HEK293 (cell line): ENCODE measurements at regions not wholly inside any gene's neighbourhood (a gene's known extent, or its start where the extent isn't known, plus 50 kb on each side); places are given as distances from the start of the nearest gene placed in this dataset.

ENCODE experiments used
- ELK4 ChIP-seq: IDR thresholded peaks from 2 replicates; pipeline ENCODE4 v1.6.1; 2011; ENCODE audit warnings: mild to moderate bottlenecking, low read depth, low read length, borderline replicate concordance
- PRDM4 ChIP-seq: fragments of 450-650 bp; formaldehyde crosslinking; IDR thresholded peaks from 2 replicates; pipeline ENCODE4 v1.5.1; 2017; ENCODE audit warnings: missing biosample characterization, missing genetic modification characterization
- ZNF169 ChIP-seq: fragments of 450-650 bp; formaldehyde crosslinking; IDR thresholded peaks from 2 replicates; pipeline ENCODE4 v1.5.1; 2016; ENCODE audit warnings: missing biosample characterization, missing genetic modification characterization
- ZNF24 ChIP-seq: fragments of 450-650 bp; formaldehyde crosslinking; IDR thresholded peaks from 2 replicates; pipeline ENCODE4 v1.5.1; 2016; ENCODE audit warnings: missing biosample characterization, missing genetic modification characterization
- ZNF335 ChIP-seq: fragments of 450-650 bp; formaldehyde crosslinking; conservative IDR thresholded peaks from 2 replicates; pipeline ENCODE4 v1.5.1; 2016; ENCODE audit warnings: missing biosample characterization, missing genetic modification characterization
- ZNF416 ChIP-seq: fragments of 450-650 bp; formaldehyde crosslinking; IDR thresholded peaks from 2 replicates; pipeline ENCODE4 v1.5.1; 2016; ENCODE audit warnings: missing biosample characterization, missing genetic modification characterization
- ZSCAN5A ChIP-seq: fragments of 450-650 bp; formaldehyde crosslinking; IDR thresholded peaks from 2 replicates; pipeline ENCODE4 v1.5.1; 2016; ENCODE audit warnings: missing biosample characterization, missing genetic modification characterization
- TF ChIP-seq, protein P1 (sequence below): fragments of 450-650 bp; formaldehyde crosslinking; IDR thresholded peaks from 2 replicates; pipeline ENCODE4 v1.5.1; 2016; ENCODE audit warnings: missing biosample characterization, missing genetic modification characterization
- TF ChIP-seq, protein P2 (sequence below): fragments of 450-650 bp; formaldehyde crosslinking; IDR thresholded peaks from 2 replicates; pipeline ENCODE4 v1.5.1; 2017; ENCODE audit warnings: missing biosample characterization, missing genetic modification characterization
- TF ChIP-seq, protein P3 (sequence below): fragments of 450-650 bp; formaldehyde crosslinking; IDR thresholded peaks from 2 replicates; pipeline ENCODE4 v1.5.1; 2017; ENCODE audit warnings: missing biosample characterization, mild to moderate bottlenecking, missing genetic modification characterization, moderate library complexity
- TF ChIP-seq, protein P4 (sequence below): fragments of 450-650 bp; formaldehyde crosslinking; IDR thresholded peaks from 2 replicates; pipeline ENCODE4 v1.5.1; 2016; ENCODE audit warnings: missing biosample characterization, missing genetic modification characterization

DNA sequence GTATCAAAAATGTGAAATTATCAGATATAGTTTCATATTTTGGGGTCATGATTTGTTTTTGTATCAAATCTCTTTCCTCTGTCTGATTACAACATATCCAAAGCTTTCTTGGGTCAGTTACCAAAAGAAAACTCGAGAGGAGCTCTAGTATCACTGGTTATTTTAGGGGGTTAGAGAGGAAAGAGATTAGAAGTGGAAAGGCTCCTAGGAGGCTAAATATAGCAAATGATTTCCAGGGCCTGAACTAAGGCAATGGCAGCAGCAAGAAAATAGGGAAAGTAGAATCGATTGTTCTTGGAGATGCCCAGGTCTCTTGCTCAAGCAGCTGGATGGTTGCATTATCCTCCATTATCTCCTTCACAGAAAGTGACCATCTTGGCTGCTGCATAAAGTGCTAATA lies 72.9 kb downstream of the NHLRC3 start:
- no peak for TF ChIP-seq ZNF24
- TF ChIP-seq ELK4, result no peak
- TF ChIP-seq ZNF416, result no peak
- no peak for TF ChIP-seq ZNF169 (tag by site-specific recombination)
- TF ChIP-seq, protein P1, sequence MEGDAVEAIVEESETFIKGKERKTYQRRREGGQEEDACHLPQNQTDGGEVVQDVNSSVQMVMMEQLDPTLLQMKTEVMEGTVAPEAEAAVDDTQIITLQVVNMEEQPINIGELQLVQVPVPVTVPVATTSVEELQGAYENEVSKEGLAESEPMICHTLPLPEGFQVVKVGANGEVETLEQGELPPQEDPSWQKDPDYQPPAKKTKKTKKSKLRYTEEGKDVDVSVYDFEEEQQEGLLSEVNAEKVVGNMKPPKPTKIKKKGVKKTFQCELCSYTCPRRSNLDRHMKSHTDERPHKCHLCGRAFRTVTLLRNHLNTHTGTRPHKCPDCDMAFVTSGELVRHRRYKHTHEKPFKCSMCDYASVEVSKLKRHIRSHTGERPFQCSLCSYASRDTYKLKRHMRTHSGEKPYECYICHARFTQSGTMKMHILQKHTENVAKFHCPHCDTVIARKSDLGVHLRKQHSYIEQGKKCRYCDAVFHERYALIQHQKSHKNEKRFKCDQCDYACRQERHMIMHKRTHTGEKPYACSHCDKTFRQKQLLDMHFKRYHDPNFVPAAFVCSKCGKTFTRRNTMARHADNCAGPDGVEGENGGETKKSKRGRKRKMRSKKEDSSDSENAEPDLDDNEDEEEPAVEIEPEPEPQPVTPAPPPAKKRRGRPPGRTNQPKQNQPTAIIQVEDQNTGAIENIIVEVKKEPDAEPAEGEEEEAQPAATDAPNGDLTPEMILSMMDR (tag by site-specific recombination), result no peak
- TF ChIP-seq PRDM4, result no peak
- TF ChIP-seq, protein P2, sequence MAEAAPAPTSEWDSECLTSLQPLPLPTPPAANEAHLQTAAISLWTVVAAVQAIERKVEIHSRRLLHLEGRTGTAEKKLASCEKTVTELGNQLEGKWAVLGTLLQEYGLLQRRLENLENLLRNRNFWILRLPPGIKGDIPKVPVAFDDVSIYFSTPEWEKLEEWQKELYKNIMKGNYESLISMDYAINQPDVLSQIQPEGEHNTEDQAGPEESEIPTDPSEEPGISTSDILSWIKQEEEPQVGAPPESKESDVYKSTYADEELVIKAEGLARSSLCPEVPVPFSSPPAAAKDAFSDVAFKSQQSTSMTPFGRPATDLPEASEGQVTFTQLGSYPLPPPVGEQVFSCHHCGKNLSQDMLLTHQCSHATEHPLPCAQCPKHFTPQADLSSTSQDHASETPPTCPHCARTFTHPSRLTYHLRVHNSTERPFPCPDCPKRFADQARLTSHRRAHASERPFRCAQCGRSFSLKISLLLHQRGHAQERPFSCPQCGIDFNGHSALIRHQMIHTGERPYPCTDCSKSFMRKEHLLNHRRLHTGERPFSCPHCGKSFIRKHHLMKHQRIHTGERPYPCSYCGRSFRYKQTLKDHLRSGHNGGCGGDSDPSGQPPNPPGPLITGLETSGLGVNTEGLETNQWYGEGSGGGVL, result no peak
- TF ChIP-seq ZSCAN5A (tag by site-specific recombination), result no peak
- TF ChIP-seq, protein P3, sequence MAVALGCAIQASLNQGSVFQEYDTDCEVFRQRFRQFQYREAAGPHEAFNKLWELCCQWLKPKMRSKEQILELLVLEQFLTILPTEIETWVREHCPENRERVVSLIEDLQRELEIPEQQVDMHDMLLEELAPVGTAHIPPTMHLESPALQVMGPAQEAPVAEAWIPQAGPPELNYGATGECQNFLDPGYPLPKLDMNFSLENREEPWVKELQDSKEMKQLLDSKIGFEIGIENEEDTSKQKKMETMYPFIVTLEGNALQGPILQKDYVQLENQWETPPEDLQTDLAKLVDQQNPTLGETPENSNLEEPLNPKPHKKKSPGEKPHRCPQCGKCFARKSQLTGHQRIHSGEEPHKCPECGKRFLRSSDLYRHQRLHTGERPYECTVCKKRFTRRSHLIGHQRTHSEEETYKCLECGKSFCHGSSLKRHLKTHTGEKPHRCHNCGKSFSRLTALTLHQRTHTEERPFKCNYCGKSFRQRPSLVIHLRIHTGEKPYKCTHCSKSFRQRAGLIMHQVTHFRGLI (tag by site-specific recombination), result no peak
- no peak for TF ChIP-seq ZNF335 (tag by site-specific recombination)
- TF ChIP-seq, protein P4, sequence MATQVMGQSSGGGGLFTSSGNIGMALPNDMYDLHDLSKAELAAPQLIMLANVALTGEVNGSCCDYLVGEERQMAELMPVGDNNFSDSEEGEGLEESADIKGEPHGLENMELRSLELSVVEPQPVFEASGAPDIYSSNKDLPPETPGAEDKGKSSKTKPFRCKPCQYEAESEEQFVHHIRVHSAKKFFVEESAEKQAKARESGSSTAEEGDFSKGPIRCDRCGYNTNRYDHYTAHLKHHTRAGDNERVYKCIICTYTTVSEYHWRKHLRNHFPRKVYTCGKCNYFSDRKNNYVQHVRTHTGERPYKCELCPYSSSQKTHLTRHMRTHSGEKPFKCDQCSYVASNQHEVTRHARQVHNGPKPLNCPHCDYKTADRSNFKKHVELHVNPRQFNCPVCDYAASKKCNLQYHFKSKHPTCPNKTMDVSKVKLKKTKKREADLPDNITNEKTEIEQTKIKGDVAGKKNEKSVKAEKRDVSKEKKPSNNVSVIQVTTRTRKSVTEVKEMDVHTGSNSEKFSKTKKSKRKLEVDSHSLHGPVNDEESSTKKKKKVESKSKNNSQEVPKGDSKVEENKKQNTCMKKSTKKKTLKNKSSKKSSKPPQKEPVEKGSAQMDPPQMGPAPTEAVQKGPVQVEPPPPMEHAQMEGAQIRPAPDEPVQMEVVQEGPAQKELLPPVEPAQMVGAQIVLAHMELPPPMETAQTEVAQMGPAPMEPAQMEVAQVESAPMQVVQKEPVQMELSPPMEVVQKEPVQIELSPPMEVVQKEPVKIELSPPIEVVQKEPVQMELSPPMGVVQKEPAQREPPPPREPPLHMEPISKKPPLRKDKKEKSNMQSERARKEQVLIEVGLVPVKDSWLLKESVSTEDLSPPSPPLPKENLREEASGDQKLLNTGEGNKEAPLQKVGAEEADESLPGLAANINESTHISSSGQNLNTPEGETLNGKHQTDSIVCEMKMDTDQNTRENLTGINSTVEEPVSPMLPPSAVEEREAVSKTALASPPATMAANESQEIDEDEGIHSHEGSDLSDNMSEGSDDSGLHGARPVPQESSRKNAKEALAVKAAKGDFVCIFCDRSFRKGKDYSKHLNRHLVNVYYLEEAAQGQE (tag by site-specific recombination), result no peak
